ENCODE measurements at regions not wholly inside any gene's neighbourhood (a gene's known extent, or its start where the extent isn't known, plus 50 kb on each side); places are given as distances from the start of the nearest gene placed in this dataset.

GRCh38 chr3:87555290-87555689 lies 278.9 kb upstream of the POU1F1 start:
- H4K20me1 ChIP-seq (ENCODE audit: insufficient read depth, low read length), result no peaks in the 10 kb centered on the region

GRCh38 chr3:87553058-87553457 lies 276.7 kb upstream of the POU1F1 start:
- Histone ChIP-seq H3K79me2 (ENCODE audit: low read length) (no peaks in the 10 kb centered on the region), H3K9ac (ENCODE audit: low read length) (no peak overlapping the region), H3F3A (ENCODE audit: insufficient read depth, low read length) (no peaks in the 10 kb centered on the region), H4K20me1 (ENCODE audit: insufficient read depth, low read length) (no peaks in the 10 kb centered on the region), H3K9me2 (replicated peaks; ENCODE audit: insufficient read depth, low read length) (no peaks in the 10 kb centered on the region), H3K4me1 (ENCODE audit: low read length) (no peaks in the 10 kb centered on the region), H3K4me2 (ENCODE audit: low read depth, low read length) (no peak overlapping the region), H2AFZ (ENCODE audit: low read length) (no peak overlapping the region), H3K4me3 (ENCODE audit: low read length) (no peak overlapping the region), H3K36me3 (replicated peaks; ENCODE audit: insufficient read depth, low read length) (no peaks in the 10 kb centered on the region), H3K27ac (ENCODE audit: low read length) (no peak overlapping the region), H3K9me3 (replicated peaks; ENCODE audit: insufficient read depth, low read length) (no peaks in the 10 kb centered on the region), H3K27me3 (replicated peaks; ENCODE audit: insufficient read depth, low read length) (no peaks in the 10 kb centered on the region)
- TF ChIP-seq CTCF (IDR thresholded peaks at IDR 0.05; ENCODE audit: low read length) (no peak), EZH2phosphoT487 (IDR thresholded peaks at IDR 0.05; ENCODE audit: low read length) (no peak), EZH2 (optimal IDR thresholded peaks at IDR 0.05; ENCODE audit: low read depth, low read length) (no peak)
- DNase-seq, result no peak

More at GRCh38 chr3:87555290-87555689, 278.9 kb upstream of the POU1F1 start:
- H3K27me3 ChIP-seq (replicated peaks; ENCODE audit: insufficient read depth, low read length), result no peaks in the 10 kb centered on the region
- TF ChIP-seq CTCF (IDR thresholded peaks at IDR 0.05; ENCODE audit: low read length) (no peak), EZH2 (optimal IDR thresholded peaks at IDR 0.05; ENCODE audit: low read depth, low read length) (no peak), EZH2phosphoT487 (IDR thresholded peaks at IDR 0.05; ENCODE audit: low read length) (no peak)
- H3K79me2 ChIP-seq (ENCODE audit: low read length), result no peaks in the 10 kb centered on the region
- no peaks in the 10 kb centered on the region for H3K9me3 ChIP-seq (replicated peaks; ENCODE audit: insufficient read depth, low read length)
- H3K27ac ChIP-seq (ENCODE audit: low read length), result no peak overlapping the region
- no peaks in the 10 kb centered on the region for H3K9me2 ChIP-seq (replicated peaks; ENCODE audit: insufficient read depth, low read length)
- H3K36me3 ChIP-seq (replicated peaks; ENCODE audit: insufficient read depth, low read length), result no peaks in the 10 kb centered on the region
- DNase-seq, result no peak
- H2AFZ ChIP-seq (ENCODE audit: low read length), result no peak overlapping the region
- no peaks in the 10 kb centered on the region for H3K4me1 ChIP-seq (ENCODE audit: low read length)
- H3K4me2 ChIP-seq (ENCODE audit: low read depth, low read length), result no peak overlapping the region
- H3K9ac ChIP-seq (ENCODE audit: low read length), result no peak overlapping the region
- H3K4me3 ChIP-seq (ENCODE audit: low read length), result no peak overlapping the region
- no peaks in the 10 kb centered on the region for H3F3A ChIP-seq (ENCODE audit: insufficient read depth, low read length)

- Histone ChIP-seq H3K9ac (ENCODE audit: low read length) (no peak overlapping the region), H3K9me2 (replicated peaks; ENCODE audit: insufficient read depth, low read length) (no peaks in the 10 kb centered on the region), H3K4me1 (ENCODE audit: low read length) (no peaks in the 10 kb centered on the region), H3K9me3 (replicated peaks; ENCODE audit: insufficient read depth, low read length) (no peaks in the 10 kb centered on the region), H4K20me1 (ENCODE audit: insufficient read depth, low read length) (no peaks in the 10 kb centered on the region), H3K36me3 (replicated peaks; ENCODE audit: insufficient read depth, low read length) (no peaks in the 10 kb centered on the region), H3K79me2 (ENCODE audit: low read length) (no peaks in the 10 kb centered on the region), H3K4me3 (ENCODE audit: low read length) (no peak overlapping the region), H3K27ac (ENCODE audit: low read length) (no peak overlapping the region), H3K4me2 (ENCODE audit: low read depth, low read length) (no peak overlapping the region), H3K27me3 (replicated peaks; ENCODE audit: insufficient read depth, low read length) (no peaks in the 10 kb centered on the region), H3F3A (ENCODE audit: insufficient read depth, low read length) (no peaks in the 10 kb centered on the region), H2AFZ (ENCODE audit: low read length) (no peak overlapping the region)
- no peak for DNase-seq
- no peak for TF ChIP-seq CTCF (IDR thresholded peaks at IDR 0.05; ENCODE audit: low read length)
- no peak for TF ChIP-seq EZH2phosphoT487 (IDR thresholded peaks at IDR 0.05; ENCODE audit: low read length)
- TF ChIP-seq EZH2 (optimal IDR thresholded peaks at IDR 0.05; ENCODE audit: low read depth, low read length), result no peak
These were observed 274.5 kb upstream of the POU1F1 start for GRCh38 chr3:87550892-87551291.
